ENCODE measurements at regions not wholly inside any gene's neighbourhood (a gene's known extent, or its start where the extent isn't known, plus 50 kb on each side); places are given as distances from the start of the nearest gene placed in this dataset.
"Not testable (repeated sequence)": the region's sequence is repeated elsewhere in the genome, so short reads cannot be mapped to it uniquely, and the experiment has no call there.

GRCh38 chr12:127829281-127830064 is 437.5 kb upstream of the TMEM132C start:
- DNase-seq (ENCODE audit: low read depth): no peak
- no peak for TF ChIP-seq CTCF (IDR thresholded peaks at IDR 0.05; ENCODE audit: low read length, missing control alignments)
- no peak overlapping the region for H3K4me3 ChIP-seq (replicated peaks; ENCODE audit: low read depth, low read length)

DNA sequence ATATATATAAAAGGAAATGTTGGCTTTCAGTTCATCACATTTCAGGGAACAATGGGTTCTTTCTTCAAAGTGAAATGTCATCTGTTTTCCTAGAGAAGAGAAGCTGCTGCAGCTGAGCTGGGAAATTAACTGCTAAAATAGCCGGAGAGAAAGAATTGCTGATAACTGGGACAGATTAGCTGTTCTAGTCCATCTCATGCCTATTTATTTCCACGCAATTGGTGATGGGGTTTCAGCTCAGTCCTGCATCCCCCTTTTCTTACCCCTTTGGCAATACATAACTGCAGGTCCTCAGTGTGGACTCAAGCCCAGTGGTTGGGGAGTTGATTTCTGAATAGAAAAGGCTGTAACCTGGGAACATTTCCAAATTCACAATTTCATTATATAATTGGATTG is 436.9 kb upstream of the TMEM132C start:
- TF ChIP-seq CTCF (IDR thresholded peaks at IDR 0.05; ENCODE audit: low read length, missing control alignments): no peak
- no peak for DNase-seq (ENCODE audit: low read depth)
- H3K4me3 ChIP-seq (replicated peaks; ENCODE audit: low read depth, low read length): no peak overlapping the region

GRCh38 chr12:127830730-127831129 is 436.2 kb upstream of the TMEM132C start:
- no peak overlapping the region for H3K4me3 ChIP-seq (replicated peaks; ENCODE audit: low read depth, low read length)
- no peak for TF ChIP-seq CTCF (IDR thresholded peaks at IDR 0.05; ENCODE audit: low read length, missing control alignments)
- DNase-seq (ENCODE audit: low read depth): no peak

- no peak overlapping the region for H3K4me3 ChIP-seq (replicated peaks; ENCODE audit: low read depth, low read length)
- no peak for TF ChIP-seq CTCF (IDR thresholded peaks at IDR 0.05; ENCODE audit: low read length, missing control alignments)
- no peak for DNase-seq (ENCODE audit: low read depth)
These were observed 434.8 kb upstream of the TMEM132C start for GRCh38 chr12:127832172-127832571.

DNA sequence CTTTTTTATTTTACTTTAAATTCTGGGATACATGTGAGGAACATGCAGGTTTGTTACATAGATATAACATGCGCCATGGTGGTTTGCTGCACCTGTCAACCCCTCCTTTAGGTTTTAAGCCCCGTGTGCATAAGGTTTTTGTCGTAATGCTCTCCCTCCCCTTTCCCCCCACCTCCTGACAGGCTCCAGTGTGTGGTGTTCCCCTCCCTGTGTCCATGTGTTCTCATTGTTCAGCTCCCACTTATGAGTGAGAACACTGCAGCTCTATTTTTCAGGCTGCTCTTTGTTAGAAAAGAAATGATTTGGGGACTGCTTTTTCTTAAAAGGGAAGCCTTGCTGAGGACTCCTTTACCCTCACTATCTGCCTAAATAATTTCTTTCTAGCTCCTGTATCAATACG is 430.2 kb upstream of the TMEM132C start:
- DNase-seq (ENCODE audit: low read depth); H3K4me3 ChIP-seq (replicated peaks; ENCODE audit: low read depth, low read length): not testable (repeated sequence)

GRCh38 chr12:127857661-127858060 is 409.3 kb upstream of the TMEM132C start:
- DNase-seq (ENCODE audit: low read depth): no peak
- no peak overlapping the region for H3K4me3 ChIP-seq (replicated peaks; ENCODE audit: low read depth, low read length)
- TF ChIP-seq CTCF (IDR thresholded peaks at IDR 0.05; ENCODE audit: low read length, missing control alignments): no peak

- no peak for DNase-seq (ENCODE audit: low read depth)
- H3K4me3 ChIP-seq (replicated peaks; ENCODE audit: low read depth, low read length): no peak overlapping the region
- TF ChIP-seq CTCF (IDR thresholded peaks at IDR 0.05; ENCODE audit: low read length, missing control alignments): no peak
These were observed 406.4 kb upstream of the TMEM132C start for GRCh38 chr12:127860536-127860935.

Measured in fibroblast of pulmonary artery (primary cell).